Hepatocyte (in vitro differentiated cells): ENCODE measurements at regions not wholly inside any gene's neighbourhood (a gene's known extent, or its start where the extent isn't known, plus 50 kb on each side); places are given as distances from the start of the nearest gene placed in this dataset.
"Not testable (repeated sequence)": the region's sequence is repeated elsewhere in the genome, so short reads cannot be mapped to it uniquely, and the experiment has no call there.

Experiments used
- EZH2 ChIP-seq: fragments of 200-600 bp; sonication (generic); IDR thresholded peaks from 2 replicates; pipeline ENCODE4 v1.6.1; 2016; ENCODE audit warnings: antibody characterized with exemption, mild to moderate bottlenecking, borderline replicate concordance
- EZH2phosphoT487 ChIP-seq: fragments of 200-600 bp; sonication (generic); IDR thresholded peaks from one replicate; pipeline ENCODE4 v1.6.1; 2018; ENCODE audit warnings: antibody characterized with exemption, mild to moderate bottlenecking, low read depth, moderate library complexity; ENCODE audit not compliant: unreplicated experiment, severe bottlenecking
- TF ChIP-seq, protein P1 (sequence below): fragments of 200-600 bp; sonication (generic); IDR thresholded peaks from 2 replicates; pipeline ENCODE4 v1.5.1; 2016; ENCODE audit warnings: antibody characterized with exemption, mild to moderate bottlenecking; ENCODE audit not compliant: poor library complexity

DNA sequence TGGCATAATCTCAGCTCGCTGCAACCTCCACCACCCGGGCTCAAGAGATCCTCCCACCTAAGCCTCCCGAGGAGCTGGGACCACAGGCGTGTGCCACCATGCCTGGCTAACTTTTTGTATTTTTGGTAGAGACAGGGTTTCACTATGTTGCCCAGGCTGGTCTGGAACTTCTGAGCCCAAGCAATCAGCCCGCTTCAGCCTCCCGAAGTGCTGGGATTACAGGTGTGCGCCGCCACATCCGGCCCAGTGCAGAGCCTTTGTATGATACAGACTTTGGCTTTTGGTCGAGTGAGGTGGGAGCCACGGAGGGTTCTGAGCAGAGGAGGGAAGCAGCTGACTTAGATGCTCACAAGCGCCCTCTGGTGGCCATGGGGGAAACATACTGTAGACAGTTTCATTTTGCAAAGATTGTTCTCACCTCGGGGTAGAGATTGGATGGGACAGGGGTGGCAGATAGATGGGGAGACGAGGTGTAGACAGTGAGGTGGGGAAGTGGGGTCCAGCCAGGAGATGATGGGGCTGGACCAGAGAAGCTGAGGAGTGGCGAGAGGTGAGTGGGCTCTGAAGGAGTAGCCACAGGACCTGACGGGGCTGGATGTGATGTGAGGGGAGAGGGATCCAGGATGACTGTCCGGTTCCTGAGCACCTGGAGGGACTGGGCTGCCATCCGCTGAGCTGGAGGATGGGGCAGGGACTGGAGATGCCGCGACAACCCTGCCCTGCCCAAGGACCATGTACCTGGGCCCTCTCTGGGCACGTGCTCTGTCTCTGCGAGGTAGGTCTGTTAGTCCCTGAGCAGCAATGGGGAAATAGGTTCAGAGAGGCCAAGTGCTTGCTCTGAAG is 105.1 kb downstream of the CRLF3 start:
- TF ChIP-seq EZH2, EZH2phosphoT487: not testable (repeated sequence)
- TF ChIP-seq, protein P1, sequence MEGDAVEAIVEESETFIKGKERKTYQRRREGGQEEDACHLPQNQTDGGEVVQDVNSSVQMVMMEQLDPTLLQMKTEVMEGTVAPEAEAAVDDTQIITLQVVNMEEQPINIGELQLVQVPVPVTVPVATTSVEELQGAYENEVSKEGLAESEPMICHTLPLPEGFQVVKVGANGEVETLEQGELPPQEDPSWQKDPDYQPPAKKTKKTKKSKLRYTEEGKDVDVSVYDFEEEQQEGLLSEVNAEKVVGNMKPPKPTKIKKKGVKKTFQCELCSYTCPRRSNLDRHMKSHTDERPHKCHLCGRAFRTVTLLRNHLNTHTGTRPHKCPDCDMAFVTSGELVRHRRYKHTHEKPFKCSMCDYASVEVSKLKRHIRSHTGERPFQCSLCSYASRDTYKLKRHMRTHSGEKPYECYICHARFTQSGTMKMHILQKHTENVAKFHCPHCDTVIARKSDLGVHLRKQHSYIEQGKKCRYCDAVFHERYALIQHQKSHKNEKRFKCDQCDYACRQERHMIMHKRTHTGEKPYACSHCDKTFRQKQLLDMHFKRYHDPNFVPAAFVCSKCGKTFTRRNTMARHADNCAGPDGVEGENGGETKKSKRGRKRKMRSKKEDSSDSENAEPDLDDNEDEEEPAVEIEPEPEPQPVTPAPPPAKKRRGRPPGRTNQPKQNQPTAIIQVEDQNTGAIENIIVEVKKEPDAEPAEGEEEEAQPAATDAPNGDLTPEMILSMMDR = peak; percentile 65
